ENCODE measurements at regions not wholly inside any gene's neighbourhood (a gene's known extent, or its start where the extent isn't known, plus 50 kb on each side); places are given as distances from the start of the nearest gene placed in this dataset.

DNA sequence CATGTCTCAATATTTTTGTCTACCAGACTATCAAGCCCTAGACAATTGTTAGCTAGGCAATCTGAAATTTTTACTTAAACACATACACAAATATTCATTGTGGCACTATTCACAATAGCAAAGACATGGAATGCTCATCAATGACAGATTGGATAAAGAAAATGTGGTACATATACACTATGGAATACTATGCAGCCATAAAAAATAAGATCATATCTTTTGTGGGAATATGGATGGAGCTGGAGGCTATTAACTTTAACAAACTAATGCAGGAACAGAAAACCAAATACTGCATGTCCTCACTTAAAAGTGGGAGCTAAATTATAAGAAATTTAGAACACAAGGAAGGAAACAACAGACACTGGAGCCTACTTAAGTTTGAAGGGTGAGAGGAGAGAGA, 288.6 kb upstream of the MIR17HG start:
- H3K27ac Mint-ChIP-seq: no peak overlapping the region
- H3K4me1 Mint-ChIP-seq: no peaks in the 10 kb centered on the region
- H3K4me3 Mint-ChIP-seq: no peak overlapping the region
- no peak for ATAC-seq (replicated peaks)
- H3K36me3 Mint-ChIP-seq (ENCODE audit: low read depth): no peaks in the 10 kb centered on the region
- H3K9me3 Mint-ChIP-seq: peaks cover 8% of the 10 kb centered on the region
- H3K27me3 Mint-ChIP-seq: no peaks in the 10 kb centered on the region

DNA sequence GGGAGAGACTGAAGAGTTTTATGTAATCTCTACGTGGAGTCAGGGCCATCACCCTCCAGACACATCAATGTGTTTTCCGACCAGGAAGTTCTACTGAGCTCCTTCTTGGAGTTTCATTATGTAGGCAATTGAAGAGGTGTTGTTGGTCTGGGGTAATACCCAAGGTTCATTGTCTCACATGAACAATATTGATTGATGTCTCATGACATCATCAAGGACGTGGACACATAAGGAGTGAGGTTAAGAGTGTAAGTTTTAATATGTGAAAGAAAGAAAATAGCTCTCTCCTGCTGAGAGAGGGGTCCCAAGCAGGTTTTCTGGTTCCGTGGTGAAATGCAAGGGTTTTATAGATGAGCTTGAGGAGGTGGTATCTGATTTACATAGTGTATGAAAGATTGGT, 280.7 kb upstream of the MIR17HG start:
- Mint-ChIP-seq H3K4me3 (no peak overlapping the region), H3K9me3 (no peaks in the 10 kb centered on the region), H3K27me3 (no peaks in the 10 kb centered on the region), H3K36me3 (ENCODE audit: low read depth) (no peaks in the 10 kb centered on the region), H3K27ac (no peak overlapping the region), H3K4me1 (no peaks in the 10 kb centered on the region)
- no peak for ATAC-seq (replicated peaks)

DNA sequence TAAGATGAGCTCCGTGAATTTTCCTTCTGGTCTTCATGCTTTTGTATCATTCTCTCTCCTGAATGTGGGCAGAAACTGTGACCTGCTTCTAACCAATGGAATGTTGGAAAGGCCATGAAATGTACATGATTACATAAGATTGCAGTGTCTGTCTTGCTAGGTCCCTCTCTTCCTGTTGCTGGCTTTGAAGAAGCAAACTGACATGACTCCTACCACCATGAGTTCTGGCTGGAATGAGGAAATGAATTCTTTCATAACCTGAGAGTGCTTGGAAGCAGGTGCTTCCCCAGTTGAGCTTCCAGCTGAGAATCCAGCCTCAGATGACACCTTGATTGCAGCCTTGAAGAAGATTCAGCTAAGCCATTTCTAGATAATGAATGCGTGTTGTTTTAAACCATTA, 275.0 kb upstream of the MIR17HG start:
- ATAC-seq (replicated peaks): no peak
- Mint-ChIP-seq H3K4me1 (no peaks in the 10 kb centered on the region), H3K9me3 (no peaks in the 10 kb centered on the region), H3K27ac (no peak overlapping the region), H3K27me3 (no peaks in the 10 kb centered on the region), H3K36me3 (ENCODE audit: low read depth) (no peaks in the 10 kb centered on the region), H3K4me3 (no peak overlapping the region)

DNA sequence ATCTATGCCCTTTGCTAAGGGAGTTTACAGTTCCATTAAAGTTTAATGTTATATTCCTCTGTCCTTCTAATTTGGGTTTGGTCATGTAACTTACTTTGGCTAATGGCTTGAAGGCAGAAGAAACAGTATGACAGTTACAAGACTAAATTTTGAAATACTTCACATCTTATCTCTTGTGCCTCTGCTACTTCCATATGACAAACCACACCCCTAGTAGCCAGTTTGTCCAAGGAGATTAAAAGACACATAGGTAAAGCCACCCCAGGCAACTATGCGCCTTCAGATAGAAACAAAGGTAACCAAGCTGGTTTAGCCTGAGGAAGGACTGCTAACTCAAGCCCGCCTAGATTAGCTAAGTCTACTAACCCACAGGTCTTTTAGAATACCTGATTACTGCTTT, 273.4 kb upstream of the MIR17HG start:
- Mint-ChIP-seq H3K27ac (no peak overlapping the region), H3K4me3 (no peak overlapping the region), H3K36me3 (ENCODE audit: low read depth) (no peaks in the 10 kb centered on the region), H3K4me1 (no peaks in the 10 kb centered on the region), H3K27me3 (no peaks in the 10 kb centered on the region), H3K9me3 (no peaks in the 10 kb centered on the region)
- no peak for ATAC-seq (replicated peaks)

DNA sequence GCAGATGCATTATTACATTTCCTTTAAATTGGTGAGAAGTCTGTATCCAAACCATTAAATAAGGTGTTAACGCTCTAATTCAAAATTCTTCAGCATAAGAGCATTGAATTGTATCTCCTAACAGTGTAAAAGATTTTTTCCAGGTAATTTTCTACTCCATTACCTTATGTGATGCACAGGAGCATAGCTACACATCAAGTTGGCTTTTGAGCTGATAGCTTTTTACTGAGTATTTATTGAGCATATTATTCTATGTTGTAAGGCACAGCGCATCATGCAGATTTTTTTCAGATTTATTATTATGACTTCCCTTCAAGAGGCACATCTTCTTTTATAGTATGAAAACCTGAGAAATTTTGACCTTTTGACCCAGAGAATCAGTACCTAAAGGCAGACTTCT, 270.7 kb upstream of the MIR17HG start:
- H3K36me3 Mint-ChIP-seq (ENCODE audit: low read depth): no peaks in the 10 kb centered on the region
- H3K4me1 Mint-ChIP-seq: no peaks in the 10 kb centered on the region
- ATAC-seq (replicated peaks): no peak
- no peak overlapping the region for H3K4me3 Mint-ChIP-seq
- no peak overlapping the region for H3K27ac Mint-ChIP-seq
- no peaks in the 10 kb centered on the region for H3K27me3 Mint-ChIP-seq
- no peaks in the 10 kb centered on the region for H3K9me3 Mint-ChIP-seq

DNA sequence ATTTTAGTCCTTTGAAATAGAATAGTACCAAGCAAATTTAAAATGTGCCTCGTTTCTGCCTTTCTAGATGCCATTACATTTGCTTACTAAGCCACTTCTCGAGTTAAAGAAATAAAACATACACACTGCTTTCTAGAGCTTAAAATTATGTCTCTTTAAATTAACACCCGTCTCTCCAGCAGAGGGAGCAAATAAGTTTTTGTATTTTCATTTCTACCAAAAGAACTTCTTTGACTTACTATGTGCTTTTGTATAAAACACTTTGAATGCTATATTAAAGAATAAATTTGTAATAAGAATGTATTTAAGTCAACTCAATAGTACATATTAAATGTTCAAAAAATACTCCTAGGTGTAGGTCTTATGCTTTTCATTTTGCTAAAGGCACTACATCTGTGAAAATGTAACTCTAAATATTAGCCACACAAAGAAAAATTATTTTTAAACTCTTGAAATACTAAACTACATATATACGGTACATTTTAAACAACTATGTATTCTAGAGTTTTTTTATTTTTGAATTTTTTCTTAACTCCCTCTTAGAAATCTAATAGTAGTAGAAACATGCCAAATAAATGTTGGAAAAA, 269.3 kb upstream of the MIR17HG start:
- H3K4me3 Mint-ChIP-seq: no peak overlapping the region
- ATAC-seq (replicated peaks): no peak

DNA sequence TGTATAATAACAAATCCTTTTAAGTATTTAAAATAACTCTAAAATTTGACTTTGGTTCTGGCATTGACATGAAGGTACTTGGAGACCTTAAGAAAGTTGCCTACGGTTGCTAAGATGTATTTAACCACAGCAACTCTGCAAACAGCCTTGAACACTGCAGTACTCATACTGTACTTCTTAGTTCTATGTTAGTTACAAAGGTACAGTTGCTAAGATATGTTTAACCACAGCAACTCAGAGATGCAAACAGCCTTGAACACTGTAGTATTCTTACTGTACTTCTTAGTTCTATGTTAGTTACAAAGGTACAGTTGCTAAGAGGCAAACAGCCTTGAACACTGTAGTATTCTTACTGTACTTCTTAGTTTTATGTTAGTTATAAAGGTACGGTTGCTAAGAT, 268.3 kb upstream of the MIR17HG start:
- Mint-ChIP-seq H3K4me3 (no peak overlapping the region), H3K27me3 (no peaks in the 10 kb centered on the region), H3K4me1 (no peaks in the 10 kb centered on the region), H3K36me3 (ENCODE audit: low read depth) (no peaks in the 10 kb centered on the region), H3K9me3 (no peaks in the 10 kb centered on the region), H3K27ac (no peak overlapping the region)
- no peak for ATAC-seq (replicated peaks)

More for the DNA sequence above, 269.3 kb upstream of the MIR17HG start:
- Mint-ChIP-seq H3K9me3 (no peaks in the 10 kb centered on the region), H3K27ac (no peak overlapping the region), H3K27me3 (no peaks in the 10 kb centered on the region), H3K4me1 (no peaks in the 10 kb centered on the region), H3K36me3 (ENCODE audit: low read depth) (no peaks in the 10 kb centered on the region)

DNA sequence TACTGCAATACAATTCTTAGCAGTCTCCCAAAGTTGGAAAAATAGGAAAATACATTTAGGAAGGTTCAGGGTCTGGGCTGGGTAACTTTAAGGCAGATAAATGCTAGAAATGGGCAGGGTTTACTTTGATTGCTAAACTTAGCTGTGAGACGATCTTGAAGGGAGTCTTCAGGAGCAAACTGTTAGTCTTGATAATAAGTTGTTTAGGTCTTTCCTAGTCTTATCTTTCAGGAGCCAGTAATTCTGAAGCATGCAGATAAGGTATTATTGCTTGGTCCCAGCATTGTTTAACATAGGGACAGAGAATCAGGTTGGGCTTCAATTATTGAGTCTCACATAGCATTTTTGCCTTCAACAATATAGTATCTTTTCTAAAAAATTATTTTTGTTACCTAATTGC, 262.4 kb upstream of the MIR17HG start:
- Mint-ChIP-seq H3K9me3 (no peaks in the 10 kb centered on the region), H3K36me3 (ENCODE audit: low read depth) (no peaks in the 10 kb centered on the region), H3K27me3 (no peaks in the 10 kb centered on the region), H3K4me1 (no peaks in the 10 kb centered on the region), H3K4me3 (no peak overlapping the region), H3K27ac (no peak overlapping the region)
- ATAC-seq (replicated peaks): no peak

DNA sequence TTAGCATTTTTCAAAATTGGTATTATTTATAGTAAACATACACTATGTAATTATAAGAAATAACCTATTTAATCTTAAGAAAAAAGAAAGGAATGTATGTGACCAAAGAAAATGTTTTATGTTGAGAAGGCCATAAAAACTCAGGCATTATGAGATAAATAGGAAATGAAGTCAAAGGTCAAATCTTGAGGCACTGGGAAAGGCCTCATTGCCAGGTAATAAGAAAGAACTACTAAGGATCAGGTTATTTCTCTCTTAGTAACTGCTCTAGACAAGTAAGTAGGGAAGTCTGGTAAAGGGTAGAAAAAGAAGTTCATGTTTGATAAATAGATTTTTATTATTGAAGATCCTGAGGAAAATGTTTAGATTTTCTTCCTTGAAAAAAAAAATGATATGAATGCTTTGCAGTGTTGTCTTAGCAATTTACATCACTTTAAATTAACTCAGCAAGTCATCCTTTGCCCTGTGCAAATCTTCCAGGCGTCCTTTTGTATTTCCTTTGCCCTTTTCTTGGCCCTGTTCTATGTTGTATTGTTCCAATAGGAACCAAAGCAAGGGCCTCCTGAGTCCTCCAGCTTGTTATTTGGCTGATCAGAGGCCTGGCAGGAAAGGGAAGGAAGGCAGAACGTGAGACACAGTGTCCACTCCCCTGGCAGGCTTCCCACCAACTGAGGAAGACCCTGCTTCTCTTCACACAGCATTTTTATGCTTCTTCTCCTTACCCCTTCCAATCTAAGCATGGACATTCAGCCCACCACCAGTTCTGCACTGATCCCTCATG, 260.4 kb upstream of the MIR17HG start:
- Mint-ChIP-seq H3K27me3 (no peaks in the 10 kb centered on the region), H3K36me3 (ENCODE audit: low read depth) (no peaks in the 10 kb centered on the region), H3K9me3 (no peaks in the 10 kb centered on the region), H3K4me1 (no peaks in the 10 kb centered on the region), H3K27ac (no peak overlapping the region), H3K4me3 (no peak overlapping the region)
- ATAC-seq (replicated peaks): no peak

DNA sequence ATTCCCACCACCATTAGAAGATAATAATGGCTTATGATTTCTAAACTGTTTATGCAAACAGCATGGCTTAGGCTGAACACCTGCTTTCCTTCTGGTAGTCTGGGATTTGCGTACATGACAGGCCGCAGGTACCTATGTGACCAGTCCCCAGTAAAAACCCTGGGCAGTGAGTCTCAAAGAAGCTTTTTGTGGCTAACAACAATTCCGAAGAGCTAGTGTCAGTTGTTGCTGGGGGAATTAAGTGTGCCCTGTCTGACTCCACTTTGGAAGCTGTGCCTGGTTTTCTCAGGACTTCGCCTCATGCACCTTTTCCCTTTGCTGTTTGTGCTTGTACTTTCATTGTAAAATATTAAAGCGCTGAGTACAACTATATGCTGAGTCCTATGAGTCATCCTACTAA, 250.2 kb upstream of the MIR17HG start:
- Mint-ChIP-seq H3K4me3 (no peak overlapping the region), H3K36me3 (ENCODE audit: low read depth) (no peaks in the 10 kb centered on the region), H3K27ac (no peak overlapping the region), H3K4me1 (no peaks in the 10 kb centered on the region), H3K27me3 (peaks cover 7% of the 10 kb centered on the region), H3K9me3 (no peaks in the 10 kb centered on the region)
- ATAC-seq (replicated peaks): no peak

DNA sequence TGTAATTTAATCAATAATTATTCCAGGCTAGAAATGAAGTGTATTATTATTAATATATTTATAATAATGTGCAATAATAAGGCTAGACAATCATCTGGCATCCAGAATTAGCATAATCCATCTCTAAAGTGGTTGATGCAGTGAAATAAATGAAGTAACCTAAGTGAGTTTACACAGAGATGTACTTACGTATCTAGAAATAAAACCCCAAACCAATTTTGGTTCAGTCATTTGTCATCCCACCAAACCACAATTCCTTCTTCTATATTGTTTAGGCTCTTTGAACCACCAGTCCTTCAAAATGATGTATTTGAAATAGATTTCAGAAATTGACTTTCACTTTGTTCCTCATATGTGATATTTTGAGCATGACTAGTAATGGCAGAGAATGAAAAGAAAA, 247.6 kb upstream of the MIR17HG start:
- ATAC-seq (replicated peaks): no peak
- H3K27ac Mint-ChIP-seq: no peak overlapping the region
- H3K4me3 Mint-ChIP-seq: no peak overlapping the region
- H3K4me1 Mint-ChIP-seq: no peaks in the 10 kb centered on the region
- H3K27me3 Mint-ChIP-seq: peaks cover 7% of the 10 kb centered on the region
- no peaks in the 10 kb centered on the region for H3K36me3 Mint-ChIP-seq (ENCODE audit: low read depth)
- H3K9me3 Mint-ChIP-seq: no peaks in the 10 kb centered on the region

DNA sequence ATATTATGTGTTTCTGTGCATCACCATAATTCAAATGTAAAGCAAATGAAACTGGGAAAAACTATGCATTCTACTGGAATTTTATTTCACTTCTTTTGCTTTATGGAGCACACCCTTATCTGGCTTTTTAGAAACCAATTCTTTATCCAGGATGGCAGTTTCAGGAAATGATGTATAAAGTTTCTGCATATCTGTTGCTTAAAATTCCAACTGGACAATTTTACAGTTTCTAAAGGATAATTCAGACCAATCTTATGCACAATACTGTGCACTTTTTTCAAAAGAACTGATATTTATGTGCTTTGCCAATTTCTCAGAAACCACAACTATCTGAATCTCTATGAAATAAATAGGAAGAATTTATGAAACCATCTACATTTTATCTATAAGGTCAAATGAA, 246.5 kb upstream of the MIR17HG start:
- no peaks in the 10 kb centered on the region for H3K9me3 Mint-ChIP-seq
- no peak overlapping the region for H3K27ac Mint-ChIP-seq
- H3K4me3 Mint-ChIP-seq: no peak overlapping the region
- ATAC-seq (replicated peaks): no peak
- no peaks in the 10 kb centered on the region for H3K36me3 Mint-ChIP-seq (ENCODE audit: low read depth)
- peaks cover 7% of the 10 kb centered on the region for H3K27me3 Mint-ChIP-seq
- H3K4me1 Mint-ChIP-seq: no peaks in the 10 kb centered on the region

DNA sequence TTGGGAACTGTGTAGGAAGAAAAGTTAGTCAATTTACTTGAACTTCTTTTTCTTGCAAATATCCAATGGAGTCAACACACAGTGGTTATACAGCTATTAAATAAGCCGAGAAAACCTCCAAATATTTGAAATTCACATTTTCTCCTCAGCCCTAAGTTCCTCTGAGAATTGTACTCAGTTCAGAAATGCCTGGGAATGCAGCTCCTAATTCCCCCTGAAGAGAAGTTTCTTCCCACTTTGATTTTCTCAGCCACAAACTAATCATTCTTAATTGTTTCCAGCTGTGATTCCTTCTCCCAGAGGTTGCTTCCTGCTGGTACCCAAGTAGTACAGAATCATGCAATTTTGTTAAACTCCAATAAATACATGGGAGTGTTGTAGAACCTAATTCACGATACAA, 246.1 kb upstream of the MIR17HG start:
- no peak overlapping the region for H3K27ac Mint-ChIP-seq

DNA sequence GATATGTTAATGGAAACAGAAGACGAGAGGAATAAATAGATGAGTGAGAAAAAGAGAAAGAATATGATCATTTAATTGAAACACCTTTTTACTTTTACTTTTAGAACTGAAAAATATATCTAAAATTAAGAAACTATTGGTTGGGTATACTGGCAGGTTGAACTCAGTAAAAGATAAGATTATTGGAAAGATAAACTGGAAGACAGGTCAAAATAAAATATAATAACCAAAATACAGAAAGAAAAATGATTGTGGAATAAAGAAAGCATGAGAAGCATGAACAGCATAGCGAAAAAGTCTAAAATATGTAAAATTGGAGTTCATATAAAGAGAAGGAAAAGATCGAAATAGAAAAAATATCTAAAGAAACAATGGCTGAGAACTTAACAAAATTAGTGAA, 242.2 kb upstream of the MIR17HG start:
- H3K9me3 Mint-ChIP-seq: no peaks in the 10 kb centered on the region
- H3K4me3 Mint-ChIP-seq: no peak overlapping the region
- H3K27ac Mint-ChIP-seq: no peak overlapping the region
- H3K4me1 Mint-ChIP-seq: no peaks in the 10 kb centered on the region
- no peaks in the 10 kb centered on the region for H3K36me3 Mint-ChIP-seq (ENCODE audit: low read depth)
- ATAC-seq (replicated peaks): no peak
- peaks cover 3% of the 10 kb centered on the region for H3K27me3 Mint-ChIP-seq

More for the DNA sequence above, 246.1 kb upstream of the MIR17HG start:
- no peaks in the 10 kb centered on the region for H3K36me3 Mint-ChIP-seq (ENCODE audit: low read depth)
- no peaks in the 10 kb centered on the region for H3K9me3 Mint-ChIP-seq
- ATAC-seq (replicated peaks): no peak
- H3K4me3 Mint-ChIP-seq: no peak overlapping the region
- no peaks in the 10 kb centered on the region for H3K4me1 Mint-ChIP-seq
- H3K27me3 Mint-ChIP-seq: peaks cover 7% of the 10 kb centered on the region

DNA sequence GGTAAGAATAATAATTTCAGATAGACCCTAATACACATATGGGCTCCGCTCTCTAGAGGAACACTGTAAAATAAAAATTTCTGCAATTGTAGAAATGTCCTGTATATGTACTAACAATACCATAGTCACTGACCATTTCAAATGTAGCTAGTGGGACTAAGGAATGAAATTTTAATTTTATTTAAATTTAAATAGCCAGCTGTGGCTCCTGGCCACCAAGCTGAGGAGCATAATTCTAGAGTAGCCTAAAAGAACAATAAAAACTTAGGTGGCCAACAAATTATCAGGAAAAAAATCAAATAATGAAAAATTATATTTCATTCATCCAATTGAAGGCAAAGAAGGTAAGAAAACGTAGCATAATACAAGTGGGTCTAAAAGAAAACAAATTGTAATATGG, 240.9 kb upstream of the MIR17HG start:
- Mint-ChIP-seq H3K4me1 (no peaks in the 10 kb centered on the region), H3K4me3 (no peak overlapping the region), H3K36me3 (ENCODE audit: low read depth) (no peaks in the 10 kb centered on the region), H3K27me3 (peaks cover 1% of the 10 kb centered on the region), H3K27ac (no peak overlapping the region), H3K9me3 (no peaks in the 10 kb centered on the region)
- ATAC-seq (replicated peaks): no peak

Data from activated T-helper 17 cell treated with anti-CD3 and anti-CD28 coated beads, Interleukin-2, amount 50 U/mL, for 72 hours (primary cell).